ENCODE measurements at regions not wholly inside any gene's neighbourhood (a gene's known extent, or its start where the extent isn't known, plus 50 kb on each side); places are given as distances from the start of the nearest gene placed in this dataset.

- H3K4me3 ChIP-seq (ENCODE audit: low read depth, low read length): no peak overlapping the region
- H3K9me3 ChIP-seq (ENCODE audit: severe bottlenecking): peaks cover 10% of the 10 kb centered on the region
- no peak overlapping the region for H3K27ac ChIP-seq
- no peak for DNase-seq
- H3K27me3 ChIP-seq (ENCODE audit: insufficient read depth, low read depth, severe bottlenecking): no peaks in the 10 kb centered on the region
- TF ChIP-seq CTCF (IDR thresholded peaks at IDR 0.05; ENCODE audit: low read depth, low read length): no peak
- no peaks in the 10 kb centered on the region for H3K36me3 ChIP-seq
These were observed 170.2 kb downstream of the OTOR start for GRCh38 chr20:16918366-16918765.

- no peak overlapping the region for H3K4me3 ChIP-seq (ENCODE audit: low read depth, low read length)
- no peaks in the 10 kb centered on the region for H3K27me3 ChIP-seq (ENCODE audit: insufficient read depth, low read depth, severe bottlenecking)
- peak; percentile 61 for DNase-seq
- peaks cover 8% of the 10 kb centered on the region for H3K9me3 ChIP-seq (ENCODE audit: severe bottlenecking)
- H3K27ac ChIP-seq: peak overlapping the region; percentile 4; the same call in 1 of the 2 replicates
- TF ChIP-seq CTCF (IDR thresholded peaks at IDR 0.05; ENCODE audit: low read depth, low read length): no peak
- H3K36me3 ChIP-seq: no peaks in the 10 kb centered on the region
These were observed 171.7 kb downstream of the OTOR start for GRCh38 chr20:16919841-16920240.

GRCh38 chr20:16922834-16923233, 174.7 kb downstream of the OTOR start:
- H3K4me3 ChIP-seq (ENCODE audit: low read depth, low read length): no peak overlapping the region
- no peak for TF ChIP-seq CTCF (IDR thresholded peaks at IDR 0.05; ENCODE audit: low read depth, low read length)
- no peaks in the 10 kb centered on the region for H3K36me3 ChIP-seq
- peaks cover 6% of the 10 kb centered on the region for H3K9me3 ChIP-seq (ENCODE audit: severe bottlenecking)
- H3K27ac ChIP-seq: no peak overlapping the region
- DNase-seq: no peak
- H3K27me3 ChIP-seq (ENCODE audit: insufficient read depth, low read depth, severe bottlenecking): no peaks in the 10 kb centered on the region

GRCh38 chr20:16926626-16927430, 178.7 kb downstream of the OTOR start:
- Histone ChIP-seq H3K9me3 (ENCODE audit: severe bottlenecking) (no peaks in the 10 kb centered on the region), H3K27ac (peak overlapping the region; percentile 89), H3K4me3 (ENCODE audit: low read depth, low read length) (no peak overlapping the region; the same call in 1 of the 2 replicates), H3K36me3 (no peaks in the 10 kb centered on the region), H3K27me3 (ENCODE audit: insufficient read depth, low read depth, severe bottlenecking) (no peaks in the 10 kb centered on the region)
- TF ChIP-seq CTCF (IDR thresholded peaks at IDR 0.05; ENCODE audit: low read depth, low read length): no peak
- DNase-seq: peak; percentile 96

- no peak for TF ChIP-seq CTCF (IDR thresholded peaks at IDR 0.05; ENCODE audit: low read depth, low read length)
- DNase-seq: no peak
- Histone ChIP-seq H3K36me3 (no peaks in the 10 kb centered on the region), H3K9me3 (ENCODE audit: severe bottlenecking) (no peaks in the 10 kb centered on the region), H3K4me3 (ENCODE audit: low read depth, low read length) (no peak overlapping the region), H3K27me3 (ENCODE audit: insufficient read depth, low read depth, severe bottlenecking) (no peaks in the 10 kb centered on the region), H3K27ac (peak overlapping the region; percentile 53)
These were observed 181.6 kb downstream of the OTOR start for GRCh38 chr20:16929756-16930155.

- 0 out of 2 replicates have a peak, but pooled peaks have one; percentile 0 for TF ChIP-seq CTCF (IDR thresholded peaks at IDR 0.05; ENCODE audit: low read depth, low read length)
- no peaks in the 10 kb centered on the region for H3K36me3 ChIP-seq
- H3K27me3 ChIP-seq (ENCODE audit: insufficient read depth, low read depth, severe bottlenecking): no peaks in the 10 kb centered on the region
- no peaks in the 10 kb centered on the region for H3K9me3 ChIP-seq (ENCODE audit: severe bottlenecking)
- H3K4me3 ChIP-seq (ENCODE audit: low read depth, low read length): no peak overlapping the region
- peak overlapping the region; percentile 53 for H3K27ac ChIP-seq
- peak; percentile 81 for DNase-seq
These were observed 182.5 kb downstream of the OTOR start for GRCh38 chr20:16930656-16931055.
